HTR-8/SVneo (cell line): ENCODE measurements at regions not wholly inside any gene's neighbourhood (a gene's known extent, or its start where the extent isn't known, plus 50 kb on each side); places are given as distances from the start of the nearest gene placed in this dataset.
"Not testable (repeated sequence)": the region's sequence is repeated elsewhere in the genome, so short reads cannot be mapped to it uniquely, and the experiment has no call there.

Experiments
- DNase-seq: peaks from one replicate; pipeline ENCODE4 v3.0.0; 2011; ENCODE audit warnings: low spot score, mixed read lengths; ENCODE audit not compliant: insufficient read length
- FAIRE-seq: peaks from 2 replicates; lab custom pipeline; 2011; peaks lifted over from hg19 to GRCh38; lab: Jason Lieb, UNC

DNA sequence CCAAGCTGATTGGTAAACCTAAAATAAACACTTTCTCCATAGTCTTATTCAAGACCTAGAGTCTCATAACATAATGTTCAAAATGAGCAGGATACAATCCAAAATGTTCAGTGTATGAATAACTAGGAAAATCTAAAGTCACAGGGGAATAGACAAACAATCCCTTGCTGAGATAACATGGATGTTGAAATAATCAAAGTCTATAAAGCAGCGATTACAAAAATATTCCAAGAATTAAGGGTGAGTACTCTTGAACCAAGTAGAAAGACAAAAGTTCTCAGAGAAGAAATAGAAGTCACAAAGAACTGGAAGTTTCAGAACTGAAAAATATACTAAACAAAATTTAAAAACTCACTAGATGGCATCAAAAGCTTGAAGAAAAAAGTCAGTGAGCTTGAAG lies 561.0 kb downstream of the INSC start:
- FAIRE-seq (no peak), DNase-seq (no peak)

DNA sequence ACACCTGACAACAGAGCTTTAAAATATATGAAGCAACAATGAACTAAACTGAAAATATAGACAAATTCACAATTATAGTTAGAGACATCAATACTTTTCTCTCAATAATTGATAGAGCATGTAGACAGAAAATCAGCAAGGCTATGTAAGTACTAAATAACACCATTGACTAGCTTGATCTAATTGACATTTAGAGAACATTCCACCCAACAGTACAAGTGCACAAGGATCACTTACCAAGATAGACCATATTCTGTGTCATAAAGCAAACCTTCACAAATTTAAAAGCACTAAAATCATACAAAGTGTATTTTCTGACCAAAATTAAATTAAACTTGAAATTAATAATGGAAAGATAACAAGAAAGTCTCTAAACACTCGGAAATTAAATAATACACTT lies 562.5 kb downstream of the INSC start:
- FAIRE-seq (no peak), DNase-seq (no peak)

DNA sequence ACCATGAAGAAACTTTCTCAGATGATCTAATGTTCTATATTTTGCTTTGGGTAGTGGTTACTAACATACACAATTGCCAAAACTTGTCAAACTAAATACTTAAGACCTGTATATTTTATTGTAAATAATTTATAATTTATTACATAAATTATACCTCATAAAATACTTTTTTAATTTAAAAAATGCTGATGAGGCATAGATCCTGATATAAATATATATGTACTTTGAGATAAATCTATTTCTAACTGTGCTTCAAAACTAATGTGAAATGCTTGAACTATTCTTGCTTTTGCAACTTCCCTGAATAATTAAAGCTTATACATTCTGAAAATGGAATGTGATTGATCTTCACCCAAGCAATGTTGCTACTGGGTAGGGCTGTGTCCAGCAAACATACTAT lies 568.8 kb downstream of the INSC start:
- DNase-seq = no peak
- FAIRE-seq = no peak

GRCh38 chr11:15685306-15685705 lies 570.6 kb downstream of the INSC start:
- FAIRE-seq (no peak), DNase-seq (no peak)

GRCh38 chr11:15686259-15686658 lies 571.5 kb downstream of the INSC start:
- not testable (repeated sequence) for DNase-seq, FAIRE-seq

GRCh38 chr11:15687342-15687741 lies 572.6 kb downstream of the INSC start:
- DNase-seq (no peak), FAIRE-seq (no peak)

GRCh38 chr11:15688351-15688792 lies 573.6 kb downstream of the INSC start:
- FAIRE-seq (no peak), DNase-seq (no peak)

- DNase-seq = no peak
- no peak for FAIRE-seq
Observed at GRCh38 chr11:15690320-15690719, 575.6 kb downstream of the INSC start.

- DNase-seq (no peak), FAIRE-seq (no peak)
Observed at GRCh38 chr11:15692739-15693138, 578.0 kb downstream of the INSC start.

DNA sequence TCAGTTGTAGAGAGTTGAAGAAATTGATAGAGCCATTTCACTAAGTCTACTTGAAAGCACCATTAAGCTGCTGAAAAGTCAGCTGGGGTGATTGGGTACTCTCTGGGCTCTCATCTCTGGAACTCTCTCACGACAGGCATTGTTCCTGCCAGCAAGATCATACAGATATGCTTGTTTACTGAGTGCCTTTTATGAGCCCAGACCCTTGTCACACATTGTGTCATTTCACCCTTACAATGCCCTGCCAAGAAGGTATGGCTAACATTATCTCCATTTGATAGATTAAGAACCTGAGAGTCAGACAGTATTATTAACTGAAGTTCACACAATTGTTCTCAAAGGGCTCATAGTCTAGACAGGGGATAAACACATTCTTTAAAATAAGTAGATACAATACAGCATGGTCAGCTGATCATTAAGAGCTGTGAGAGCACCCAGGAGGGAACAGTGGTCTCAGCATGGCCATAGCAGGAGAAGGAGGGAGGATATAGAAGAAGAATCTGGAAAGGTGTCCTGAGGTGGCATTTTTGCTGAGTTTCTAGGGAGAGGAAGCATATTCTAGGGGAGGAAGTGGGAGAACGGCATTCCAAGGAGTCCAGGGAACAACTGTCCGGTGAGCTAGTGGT lies 580.5 kb downstream of the INSC start:
- FAIRE-seq (no peak), DNase-seq (no peak)

GRCh38 chr11:15696069-15696468 lies 581.3 kb downstream of the INSC start:
- DNase-seq (no peak), FAIRE-seq (no peak)

DNA sequence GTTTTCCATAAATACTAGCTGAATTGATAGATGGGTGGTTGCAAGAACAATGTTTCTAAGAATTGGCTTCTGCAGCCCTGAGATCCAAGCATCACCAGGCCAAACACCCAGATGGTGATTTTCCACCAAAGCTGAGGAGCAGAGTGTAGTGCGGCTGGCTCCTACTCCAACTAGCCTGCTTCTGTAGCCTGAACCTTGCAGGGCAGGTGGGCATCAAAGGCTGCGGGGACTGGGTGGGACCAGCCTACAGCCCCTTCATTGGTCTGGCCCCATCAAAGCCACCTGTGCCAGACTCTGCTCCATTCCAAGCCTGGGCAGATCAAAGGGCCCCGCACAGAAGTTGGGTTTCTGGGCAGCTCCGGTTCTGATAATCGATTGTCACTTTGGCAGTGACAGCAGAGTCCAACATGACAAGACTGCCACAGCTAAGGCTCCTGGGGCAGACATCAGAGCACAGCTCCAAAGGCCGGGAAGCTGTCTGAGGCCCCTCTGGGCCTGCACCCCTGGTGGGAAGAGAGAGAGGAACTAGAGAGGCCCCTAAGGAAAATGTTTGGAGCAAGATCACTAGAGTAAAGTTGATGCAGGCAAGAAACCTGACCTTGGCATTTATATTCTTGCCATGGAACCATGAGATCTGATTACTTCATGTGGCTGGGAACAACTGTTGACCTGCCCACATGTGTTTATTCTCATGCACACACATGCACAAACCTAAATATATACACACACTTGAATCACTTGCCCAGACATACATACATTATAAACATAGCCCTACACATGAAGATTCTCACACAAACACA lies 582.9 kb downstream of the INSC start:
- DNase-seq (no peak), FAIRE-seq (no peak)

DNA sequence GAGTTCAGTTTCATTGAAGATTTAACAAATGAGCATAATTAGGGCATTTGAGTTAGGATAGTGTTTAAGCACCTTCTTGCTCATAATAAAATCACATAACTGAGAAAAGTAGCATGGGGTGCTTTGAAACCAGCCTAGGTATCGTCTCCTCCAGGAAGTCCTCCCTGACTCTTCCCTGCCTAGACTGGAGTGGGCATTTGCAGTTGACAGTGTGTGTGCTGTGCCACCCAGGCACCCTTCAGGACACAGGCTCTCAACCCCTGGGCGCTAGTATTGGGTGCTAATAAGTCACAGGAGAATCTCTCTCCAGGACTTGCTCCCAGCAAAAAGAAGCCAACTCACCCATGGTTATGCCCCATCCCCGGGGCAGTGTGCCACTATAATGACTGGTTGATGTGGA lies 584.1 kb downstream of the INSC start:
- FAIRE-seq (no peak), DNase-seq (no peak)

DNA sequence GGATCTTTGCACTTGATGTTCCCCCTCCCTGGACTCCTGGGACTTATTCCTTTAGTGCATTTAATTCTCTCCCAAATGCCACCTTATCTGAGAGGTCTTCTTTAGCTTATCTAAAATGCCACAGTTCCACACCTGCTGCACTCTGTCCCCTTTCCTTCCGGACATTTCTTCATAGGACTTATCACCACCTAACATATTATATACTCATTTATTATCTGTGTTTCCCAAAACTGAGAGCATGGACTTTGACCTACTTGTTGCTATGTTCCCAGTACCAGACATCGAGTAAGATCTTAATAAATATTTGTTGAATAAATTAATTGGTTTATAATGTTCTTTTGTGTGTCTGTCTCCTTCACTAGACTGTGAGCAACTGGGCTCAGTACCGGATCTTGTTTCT lies 585.3 kb downstream of the INSC start:
- DNase-seq (no peak), FAIRE-seq (no peak)

DNA sequence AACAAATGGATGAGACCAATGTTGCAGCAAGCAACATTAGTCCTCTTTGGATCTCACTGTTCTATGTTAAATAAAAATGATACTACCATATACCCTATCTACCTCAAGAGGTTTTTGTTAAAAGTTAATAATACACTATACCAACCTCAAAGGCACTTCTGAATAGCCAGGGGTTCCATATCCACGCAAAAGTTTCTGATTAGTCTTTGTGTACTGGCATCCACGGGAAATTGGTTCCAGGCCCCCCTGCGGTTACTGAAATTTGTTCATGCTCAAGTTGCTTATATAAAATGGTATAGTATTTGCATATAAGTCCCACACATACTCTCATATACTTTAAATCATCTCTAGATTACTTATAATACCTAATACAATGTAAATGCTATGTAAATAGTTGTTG lies 585.7 kb downstream of the INSC start:
- FAIRE-seq (no peak), DNase-seq (no peak)

GRCh38 chr11:15704064-15704463 lies 589.3 kb downstream of the INSC start:
- DNase-seq = no peak
- FAIRE-seq = no peak

DNA sequence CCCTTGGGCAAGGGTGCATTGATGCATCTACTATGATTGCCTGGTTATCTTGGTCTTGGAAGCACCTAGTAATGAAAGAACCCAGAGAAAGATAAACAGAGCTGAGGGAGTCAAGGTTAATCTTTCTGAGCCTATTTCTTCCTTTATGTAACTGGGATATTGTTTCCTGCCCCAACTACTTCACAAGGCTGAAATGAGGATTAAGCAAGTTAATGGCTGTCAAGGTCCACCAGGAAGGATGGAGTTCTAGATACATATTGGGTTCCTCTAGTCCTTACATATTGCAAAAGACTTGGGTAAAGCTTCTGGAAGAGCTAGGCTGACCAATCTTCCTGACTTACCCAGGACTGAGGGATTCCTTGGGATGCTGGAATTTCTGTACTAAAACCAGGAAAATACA lies 589.8 kb downstream of the INSC start:
- DNase-seq (no peak), FAIRE-seq (no peak)

DNA sequence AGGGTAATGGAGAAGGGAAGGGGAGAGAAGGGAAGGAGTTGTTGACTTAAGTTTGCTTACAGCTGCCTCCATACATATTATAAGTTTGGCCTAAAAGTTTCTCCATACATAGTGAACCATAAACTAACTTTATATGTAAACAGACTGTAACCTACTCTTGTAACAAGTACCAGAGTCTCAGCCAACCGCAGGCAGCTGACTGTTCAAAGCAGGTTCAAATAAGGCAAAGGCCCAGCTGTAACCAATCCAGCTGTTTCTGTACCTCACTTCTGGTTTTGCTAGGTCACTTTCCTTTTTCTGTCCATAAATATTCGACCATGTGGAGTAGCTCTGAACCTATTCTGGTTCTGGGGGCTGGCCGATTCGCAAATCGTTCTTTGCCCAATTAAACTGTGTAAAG lies 591.2 kb downstream of the INSC start:
- DNase-seq (no peak), FAIRE-seq (no peak)

DNA sequence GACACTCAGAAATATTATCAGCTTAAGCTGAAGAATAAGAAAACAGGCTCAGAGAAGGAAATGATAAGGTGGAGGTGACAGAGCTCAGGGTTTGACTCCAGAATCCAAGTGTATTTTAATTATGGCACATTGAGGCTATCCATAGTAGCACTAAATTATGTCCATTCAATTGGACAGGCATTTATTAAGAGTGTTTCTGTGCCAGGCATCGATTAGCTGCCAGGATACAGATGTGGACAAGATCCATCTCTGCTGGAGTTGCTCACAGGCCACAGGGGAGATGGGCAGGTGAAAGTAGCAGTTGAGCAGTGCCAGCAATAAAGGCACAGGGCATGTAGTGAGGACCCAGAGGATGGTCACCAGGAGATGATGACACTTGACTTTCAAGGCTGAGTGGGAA lies 592.5 kb downstream of the INSC start:
- FAIRE-seq (no peak), DNase-seq (no peak)

GRCh38 chr11:15707971-15708370 lies 593.2 kb downstream of the INSC start:
- no peak for DNase-seq
- FAIRE-seq = no peak

- FAIRE-seq = no peak
Observed at GRCh38 chr11:15710580-15711275, 596.0 kb downstream of the INSC start.

More at GRCh38 chr11:15710580-15711275, 596.0 kb downstream of the INSC start:
- no peak for DNase-seq
